K562 (cell line): ENCODE measurements at regions not wholly inside any gene's neighbourhood (a gene's known extent, or its start where the extent isn't known, plus 50 kb on each side); places are given as distances from the start of the nearest gene placed in this dataset.

ENCODE experiments used
- ATAC-seq: fragments of 200-7000 bp; cut with Tn5 transposase; 3 replicates; pipeline ENCODE4 v1.9.1; 2020; ENCODE audit warnings: moderate library complexity
- BruUV-seq: library from RNA; stranded (reverse); fragments of 400-500 nt; replicated peaks from 2 replicates; lab custom pipeline; 2021; lab: Mats Ljungman, UMichigan
- CTCF ChIA-PET: fragments of 300-600 bp; formaldehyde crosslinking; extraction: SDS; loops from one replicate; lab custom pipeline; 2021; ENCODE audit warnings: low intra/inter-chr PET ratio; lab: Yijun Ruan, JAX
- POLR2A ChIA-PET: fragments of 300-600, 350-650 bp; sonication (Branson Sonifier 250); formaldehyde crosslinking; extraction: SDS; loops from one replicate; lab custom pipeline; 2021; ENCODE audit warnings: antibody characterized with exemption, inconsistent platforms; lab: Yijun Ruan, JAX
- DNase-seq, 4 experiments: peaks; one replicate each; pipeline versions ENCODE4 v3.0.0 to v3.0.0-alpha.2; 2011 to 2018; ENCODE audit warnings: low spot score in 3 of 4, mixed read lengths in 3 of 4; ENCODE audit errors: extremely low read depth in 1 of 4
- FAIRE-seq: peaks from 2 replicates; lab custom pipeline; 2011; peaks lifted over from hg19 to GRCh38; lab: Jason Lieb, UNC
- H2AFZ ChIP-seq: 2 replicates; pipeline ENCODE4 v1.6.0; 2011; ENCODE audit warnings: low read depth, low read length, control low read depth, inconsistent platforms
- H3K27ac ChIP-seq: fragments of 200-600 bp; 3 replicates; pipeline ENCODE4 v1.8.0; 2011; ENCODE audit warnings: low read depth, mild to moderate bottlenecking, control low read depth, inconsistent platforms, low read length, moderate library complexity, mixed read lengths; ENCODE audit errors: extremely low read depth
- H3K27me3 ChIP-seq, 2 experiments: fragments of 300-600 bp in 1 of 2; 2 replicates in 1 of 2; 3 replicates in 1 of 2; pipeline versions ENCODE4 v1.6.0 to v1.8.0; 2011; ENCODE audit warnings: inconsistent platforms in 2 of 2, low read length in 2 of 2, mild to moderate bottlenecking in 1 of 2, mixed read lengths in 1 of 2, moderate library complexity in 1 of 2; ENCODE audit not compliant: control insufficient read depth in 2 of 2, insufficient read depth in 2 of 2
- H3K36me3 ChIP-seq: fragments of 300-600 bp; 3 replicates; pipeline ENCODE4 v1.8.0; 2011; ENCODE audit warnings: mild to moderate bottlenecking, low read length, inconsistent platforms; ENCODE audit not compliant: control insufficient read depth, insufficient read depth
- H3K4me1 ChIP-seq, 2 experiments: fragments of 200-600 bp in 1 of 2; replicated peaks in 1 of 2; 2 replicates in 1 of 2; 3 replicates in 1 of 2; pipeline versions ENCODE4 v1.5.1 to v1.8.0; 2011; ENCODE audit warnings: inconsistent platforms in 2 of 2, low read length in 2 of 2, mild to moderate bottlenecking in 1 of 2, mixed read lengths in 1 of 2, moderate library complexity in 1 of 2; ENCODE audit not compliant: control insufficient read depth in 2 of 2, insufficient read depth in 2 of 2
- H3K4me2 ChIP-seq: 2 replicates; pipeline ENCODE4 v1.6.1; 2011; ENCODE audit warnings: low read length, control low read depth, inconsistent platforms, mixed read lengths; ENCODE audit not compliant: insufficient read depth
- H3K4me3 ChIP-seq: fragments of 200-600 bp; sonication (generic), shearing (Covaris generic); 2 replicates; pipeline ENCODE4 v1.5.1; 2016; ENCODE audit warnings: control low read depth, inconsistent platforms
- H3K79me2 ChIP-seq: fragments of 200-600 bp; 3 replicates; pipeline ENCODE4 v1.8.0; 2011; ENCODE audit warnings: low read length, inconsistent platforms; ENCODE audit not compliant: control insufficient read depth, insufficient read depth
- H3K9ac ChIP-seq, 2 experiments: 2 replicates each; pipeline versions ENCODE4 v1.6.0 to v1.6.1; 2011; ENCODE audit warnings: low read depth in 2 of 2, low read length in 2 of 2, control low read depth in 1 of 2, inconsistent platforms in 1 of 2, mild to moderate bottlenecking in 1 of 2, mixed read lengths in 1 of 2; ENCODE audit not compliant: insufficient read depth in 1 of 2
- H3K9me1 ChIP-seq: one replicate; pipeline ENCODE4 v1.6.0; 2011; ENCODE audit warnings: inconsistent platforms, mild to moderate bottlenecking, low read length, moderate library complexity; ENCODE audit not compliant: control insufficient read depth, insufficient read depth
- H3K9me3 ChIP-seq: replicated peaks from 2 replicates; pipeline ENCODE4 v1.5.1; 2011; ENCODE audit warnings: low read depth, low read length, inconsistent platforms; ENCODE audit not compliant: control insufficient read depth, insufficient read depth
- H4K20me1 ChIP-seq: replicated peaks from 2 replicates; pipeline ENCODE4 v1.6.1; 2011; ENCODE audit warnings: low read length, inconsistent platforms, mixed read lengths; ENCODE audit not compliant: control insufficient read depth, insufficient read depth
- BHLHE40 ChIP-seq: IDR thresholded peaks from 2 replicates; pipeline ENCODE4 v1.6.1; 2011; ENCODE audit warnings: low read length, improper control_type of control experiment
- GABPB2 ChIP-seq: fragments of 250-450 bp; sonication (Bioruptor Pico); conservative IDR thresholded peaks from 2 replicates; pipeline ENCODE4 v1.5.1; 2021; ENCODE audit warnings: mild to moderate bottlenecking
- HEY1 ChIP-seq: fragments of 250-450 bp; sonication (Bioruptor Pico); IDR thresholded peaks from 2 replicates; pipeline ENCODE4 v1.5.0; 2020; ENCODE audit warnings: mild to moderate bottlenecking, moderate library complexity, borderline replicate concordance
- KHSRP ChIP-seq: fragments of 450-650 bp; IDR thresholded peaks from 2 replicates; pipeline ENCODE4 v1.6.1; 2017
- MXI1 ChIP-seq: IDR thresholded peaks from 2 replicates; pipeline ENCODE4 v1.6.1; 2011; ENCODE audit warnings: low read depth, mild to moderate bottlenecking, improper control_type of control experiment, low read length
- SPI1 ChIP-seq: IDR thresholded peaks from 2 replicates; pipeline ENCODE4 v1.6.1; 2011; ENCODE audit warnings: low read depth, low read length, control low read depth, borderline replicate concordance
- SRSF1 ChIP-seq: fragments of 200-400 bp; formaldehyde crosslinking; IDR thresholded peaks from 2 replicates; pipeline ENCODE4 v1.6.1; 2017; ENCODE audit warnings: mild to moderate bottlenecking, low read depth, low read length, moderate library complexity
- TCF7 ChIP-seq: sonication (generic); IDR thresholded peaks from 2 replicates; pipeline ENCODE4 v1.6.1; 2016; ENCODE audit warnings: antibody characterized with exemption, borderline replicate concordance
- ZKSCAN1 ChIP-seq: fragments of 150-350 bp; IDR thresholded peaks from 2 replicates; pipeline ENCODE4 v1.6.1; 2016; ENCODE audit warnings: low read depth, low read length
- WGBS: fragments of 100-300 bp; shearing (Covaris generic); methylation state at CpG from one replicate; pipeline ENCODE4 v1.1.6; 2016; ENCODE audit warnings: low coverage, mixed read lengths; ENCODE audit not compliant: insufficient coverage; ENCODE audit errors: missing lambda C conversion rate; 5-methylcytosine and 5-hydroxymethylcytosine counted together
- in situ Hi-C: fragments of 300-500 bp; cut with MboI; formaldehyde crosslinking; loops from 4 replicates; pipeline ENCODE4 v1.15.0; 2018; ENCODE audit warnings: inconsistent platforms, mixed read lengths
- intact Hi-C: fragments of 100-400 bp; cut with micrococcal nuclease; formaldehyde crosslinking; loops from 2 replicates; pipeline ENCODE4 v1.14.2; 2022
- TF ChIP-seq, protein P1 (sequence below): fragments of 250-450 bp; sonication (Bioruptor Pico); IDR thresholded peaks from 2 replicates; pipeline ENCODE4 v1.5.0; 2020; ENCODE audit warnings: mild to moderate bottlenecking, borderline replicate concordance

DNA sequence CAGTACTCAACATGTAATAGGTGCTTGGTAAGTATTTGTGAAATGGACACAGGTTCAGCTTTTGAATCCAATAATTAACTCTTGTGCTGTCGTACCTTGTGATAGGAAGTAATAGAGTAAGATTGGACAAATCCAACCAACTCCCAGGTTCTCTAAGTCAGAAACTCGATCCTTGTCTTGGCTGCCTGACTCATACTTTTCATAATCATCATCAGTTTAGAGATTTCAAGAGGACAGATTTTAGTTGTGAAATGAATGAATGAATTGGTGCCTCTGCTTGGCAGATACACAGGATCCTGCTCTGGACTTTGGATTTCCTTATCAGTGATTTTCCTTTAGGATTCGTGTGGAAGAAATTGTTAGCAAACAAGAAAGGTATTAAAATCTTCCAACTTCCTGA lies 1145.2 kb downstream of the AACS start:
- Histone ChIP-seq H3K4me3 (no peak overlapping the region), H3K9me1 (no peaks in the 10 kb centered on the region), H3K9me3 (0 out of 2 replicates have a peak, but pooled peaks cover 4% of the 10 kb centered on the region), H3K36me3 (no peaks in the 10 kb centered on the region), H3K79me2 (no peaks in the 10 kb centered on the region), H3K4me2 (no peak overlapping the region), H3K9ac (no peak overlapping the region), H3K27ac (no peak overlapping the region), H3K4me1 (no peaks in the 10 kb centered on the region), H2AFZ (no peak overlapping the region), H4K20me1 (no peaks in the 10 kb centered on the region), H3K27me3 (no peaks in the 10 kb centered on the region)
- TF ChIP-seq KHSRP (no peak), SRSF1 (no peak), SPI1 (no peak), BHLHE40 (no peak), GABPB2 (no peak), ZKSCAN1 (no peak), MXI1 (no peak), HEY1 (CRISPR knock-in tag) (no peak), TCF7 (no peak)
- TF ChIP-seq, protein P1, sequence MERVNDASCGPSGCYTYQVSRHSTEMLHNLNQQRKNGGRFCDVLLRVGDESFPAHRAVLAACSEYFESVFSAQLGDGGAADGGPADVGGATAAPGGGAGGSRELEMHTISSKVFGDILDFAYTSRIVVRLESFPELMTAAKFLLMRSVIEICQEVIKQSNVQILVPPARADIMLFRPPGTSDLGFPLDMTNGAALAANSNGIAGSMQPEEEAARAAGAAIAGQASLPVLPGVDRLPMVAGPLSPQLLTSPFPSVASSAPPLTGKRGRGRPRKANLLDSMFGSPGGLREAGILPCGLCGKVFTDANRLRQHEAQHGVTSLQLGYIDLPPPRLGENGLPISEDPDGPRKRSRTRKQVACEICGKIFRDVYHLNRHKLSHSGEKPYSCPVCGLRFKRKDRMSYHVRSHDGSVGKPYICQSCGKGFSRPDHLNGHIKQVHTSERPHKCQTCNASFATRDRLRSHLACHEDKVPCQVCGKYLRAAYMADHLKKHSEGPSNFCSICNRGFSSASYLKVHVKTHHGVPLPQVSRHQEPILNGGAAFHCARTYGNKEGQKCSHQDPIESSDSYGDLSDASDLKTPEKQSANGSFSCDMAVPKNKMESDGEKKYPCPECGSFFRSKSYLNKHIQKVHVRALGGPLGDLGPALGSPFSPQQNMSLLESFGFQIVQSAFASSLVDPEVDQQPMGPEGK (CRISPR knock-in tag), result no peak
- no peak for DNase-seq
- WGBS, result 0% methylated on average over 3 of the region's 3 CpGs
- intact Hi-C loops, result no loop called here
- ChIA-PET CTCF (no interaction called here), POLR2A (no interaction called here)
- ATAC-seq, result no peak
- in situ Hi-C loops, result no loop called here
- BruUV-seq, result no TSS peak
- no peak for FAIRE-seq
